NCI-H146 treated with DMSO at 0.1 percent for 48 hours (cell line): ENCODE measurements at regions not wholly inside any gene's neighbourhood (a gene's known extent, or its start where the extent isn't known, plus 50 kb on each side); places are given as distances from the start of the nearest gene placed in this dataset.
A peak's percentile ranks its signal among the peaks of the same experiment; 100 is the strongest.
"Not testable (repeated sequence)": the region's sequence is repeated elsewhere in the genome, so short reads cannot be mapped to it uniquely, and the experiment has no call there.

Experiments used
- DNase-seq: peaks from one replicate; lab custom pipeline; 2025; ENCODE audit not compliant: unreplicated experiment; lab: John Stamatoyannopoulos, UW

- no peak for DNase-seq
These were observed 563.9 kb downstream of the ADCYAP1 start for GRCh38 chr18:1468550-1468949.

- DNase-seq: no peak
These were observed 571.2 kb downstream of the ADCYAP1 start for GRCh38 chr18:1475867-1476266.

- no peak for DNase-seq
These were observed 575.6 kb downstream of the ADCYAP1 start for GRCh38 chr18:1480309-1480708.

- DNase-seq: no peak
These were observed 576.9 kb downstream of the ADCYAP1 start for GRCh38 chr18:1481577-1481976.

DNA sequence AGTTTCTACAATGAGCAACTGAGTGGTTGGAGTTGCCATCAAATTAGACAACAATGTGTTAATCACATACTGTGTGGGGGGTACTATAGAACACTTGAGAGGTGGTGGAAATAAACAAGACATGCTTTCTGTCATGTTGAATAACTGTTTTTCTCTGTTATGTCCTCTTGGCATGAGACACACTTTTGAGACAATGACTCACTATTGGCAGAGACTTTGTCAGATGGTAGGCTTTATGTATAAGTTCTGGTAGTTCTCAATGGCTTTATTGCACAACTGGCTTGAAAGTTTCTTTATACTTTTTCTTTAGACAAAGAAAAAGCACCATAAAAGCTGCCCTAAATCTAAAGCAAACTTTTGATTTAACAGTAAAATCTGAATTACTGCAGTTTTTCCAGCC lies 578.7 kb downstream of the ADCYAP1 start:
- DNase-seq: no peak

DNA sequence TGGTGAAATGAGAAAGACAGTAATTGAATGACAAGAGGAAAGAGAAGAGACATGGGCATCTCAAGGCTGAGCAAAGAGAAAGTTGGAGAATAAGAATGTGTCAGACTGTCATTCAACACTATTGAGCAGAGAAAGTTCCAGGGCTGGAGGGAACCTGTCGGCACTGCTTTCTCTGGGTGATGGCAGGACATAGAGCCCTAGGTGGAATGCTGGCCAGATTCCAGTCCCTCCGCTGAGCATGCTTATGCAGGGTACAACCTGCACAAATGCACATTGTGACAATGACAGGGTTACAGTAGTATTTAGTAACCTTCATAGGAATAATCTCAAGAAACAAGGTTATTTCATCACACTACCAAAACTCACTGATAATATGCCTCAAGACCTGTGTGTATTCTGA lies 582.8 kb downstream of the ADCYAP1 start:
- DNase-seq: no peak

GRCh38 chr18:1488394-1488793 lies 583.7 kb downstream of the ADCYAP1 start:
- DNase-seq: no peak

DNA sequence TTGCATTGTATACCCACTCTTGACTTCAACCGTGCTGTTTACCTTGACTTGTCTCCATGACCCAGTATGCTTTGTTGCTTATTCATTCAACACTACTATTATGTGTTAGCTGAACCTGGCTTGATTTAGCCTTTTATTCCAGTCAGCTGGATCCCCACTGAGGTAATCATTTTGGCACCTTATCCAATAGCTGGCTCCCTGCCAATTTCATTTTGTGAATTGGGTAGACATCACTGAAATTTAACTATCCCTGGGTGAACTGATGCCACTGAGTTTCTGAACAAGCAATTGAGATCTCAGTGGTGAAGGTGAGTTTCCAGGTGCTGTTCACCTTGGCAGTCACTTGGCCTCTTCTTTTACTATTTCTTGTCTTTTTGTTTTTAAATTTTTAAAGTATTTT lies 584.3 kb downstream of the ADCYAP1 start:
- DNase-seq: peak; percentile 97

DNA sequence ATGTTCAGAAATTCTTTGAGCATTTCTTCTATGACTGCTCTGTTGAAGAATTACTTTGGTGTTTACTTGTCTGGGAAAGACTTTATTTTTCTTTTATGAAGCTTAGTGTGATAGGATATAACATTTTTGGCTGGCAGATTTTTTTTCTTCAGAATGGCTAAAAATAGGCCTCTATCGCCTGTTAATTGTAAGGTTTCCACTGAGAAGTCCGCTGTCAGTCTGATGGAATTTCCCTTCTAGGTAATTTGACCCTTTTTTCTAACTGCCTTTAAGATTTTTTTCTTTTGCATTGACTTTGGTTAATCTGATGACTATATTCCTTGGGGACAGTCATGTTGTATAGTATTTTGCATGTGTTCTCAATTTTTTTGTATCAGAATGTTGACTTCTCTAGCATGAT lies 590.7 kb downstream of the ADCYAP1 start:
- no peak for DNase-seq

DNA sequence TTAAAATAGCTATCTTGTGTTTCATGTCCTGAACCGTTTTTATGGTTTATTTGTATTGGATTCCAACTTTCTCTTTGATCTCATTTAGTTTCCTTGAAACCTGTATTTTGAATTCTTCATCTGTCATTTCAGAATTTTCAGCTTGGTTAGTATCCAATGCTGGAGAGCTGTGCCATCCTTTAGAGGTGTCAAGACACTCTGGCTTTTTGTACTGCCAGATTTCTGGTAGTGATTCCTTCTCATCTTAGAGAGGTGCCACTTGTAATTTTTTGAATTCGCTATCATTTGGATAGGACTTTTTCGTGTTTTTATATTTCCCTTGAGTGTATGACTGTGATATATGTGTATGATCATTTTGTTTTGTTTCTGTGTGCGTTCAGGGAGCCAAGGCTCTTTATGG lies 591.4 kb downstream of the ADCYAP1 start:
- DNase-seq: no peak

GRCh38 chr18:1498216-1498615 lies 593.5 kb downstream of the ADCYAP1 start:
- no peak for DNase-seq

- peak; percentile 19 for DNase-seq
These were observed 594.6 kb downstream of the ADCYAP1 start for GRCh38 chr18:1499265-1499664.

DNA sequence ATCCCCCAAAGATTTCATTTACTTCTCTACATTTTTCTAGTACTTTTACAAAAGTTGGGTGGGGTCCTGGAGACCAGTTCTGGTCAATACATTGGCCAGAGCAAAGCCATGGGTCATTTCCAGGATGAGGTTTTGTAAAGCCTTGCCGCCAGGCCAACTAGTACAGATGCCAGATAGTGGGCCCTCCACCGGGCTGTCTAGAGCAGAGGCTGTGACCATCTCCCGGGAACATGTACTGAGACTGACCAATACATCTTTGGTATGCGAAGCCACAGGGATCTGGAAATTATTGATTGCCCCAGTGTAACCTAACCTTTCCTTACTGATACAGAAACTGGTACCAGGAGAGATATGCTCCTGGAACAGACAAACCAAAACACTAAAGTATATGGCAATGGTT lies 599.2 kb downstream of the ADCYAP1 start:
- no peak for DNase-seq

DNA sequence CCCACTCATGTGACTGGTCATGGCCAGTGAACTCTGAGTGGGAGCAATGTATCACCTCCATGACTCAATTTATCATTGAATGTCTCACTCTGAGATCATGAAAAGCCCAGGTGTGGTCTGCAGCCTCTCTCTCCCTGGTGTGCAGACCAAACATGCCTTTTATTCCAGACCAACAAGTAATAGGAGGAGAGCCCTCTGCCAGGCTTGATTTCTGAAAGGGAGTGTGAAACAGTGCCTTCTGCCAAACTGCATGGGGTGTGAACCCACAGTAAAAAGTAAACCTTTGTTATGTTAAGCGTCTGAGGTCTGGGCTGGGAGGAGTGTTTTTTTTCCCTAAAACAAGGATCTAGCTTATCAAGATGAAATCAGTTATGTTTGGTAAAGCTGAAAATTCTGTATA lies 601.2 kb downstream of the ADCYAP1 start:
- no peak for DNase-seq

DNA sequence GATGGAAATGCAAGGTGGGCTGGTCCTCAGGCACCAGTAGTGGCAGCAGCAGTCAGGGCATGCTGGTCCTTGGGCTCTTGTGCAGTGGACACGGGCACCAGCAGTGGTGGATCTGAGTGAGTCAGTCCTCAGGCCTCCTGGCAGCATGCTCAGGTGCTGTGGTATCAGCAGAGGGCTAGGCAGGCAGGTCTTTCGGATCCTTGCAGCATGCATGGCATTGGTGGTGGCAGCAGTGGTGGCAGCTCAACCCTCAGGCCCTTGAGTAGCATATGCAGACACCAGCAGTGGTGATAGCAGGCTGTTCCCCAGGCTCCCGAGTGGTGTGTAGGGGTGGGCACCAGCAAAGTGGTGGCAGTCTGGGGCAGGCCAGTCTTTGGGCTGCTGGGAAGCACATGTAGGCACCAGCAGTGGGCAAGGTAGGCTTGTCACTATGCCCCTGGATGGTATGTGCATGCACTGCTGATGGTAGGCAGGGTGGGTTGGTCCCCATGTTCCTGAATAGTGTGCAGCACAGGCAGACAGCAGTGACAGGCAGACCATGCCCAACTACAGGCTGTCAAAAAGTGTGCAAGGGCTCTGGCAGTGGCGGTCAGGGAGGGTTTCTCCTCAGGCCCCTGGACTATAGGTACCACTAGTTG lies 606.0 kb downstream of the ADCYAP1 start:
- DNase-seq: no peak

DNA sequence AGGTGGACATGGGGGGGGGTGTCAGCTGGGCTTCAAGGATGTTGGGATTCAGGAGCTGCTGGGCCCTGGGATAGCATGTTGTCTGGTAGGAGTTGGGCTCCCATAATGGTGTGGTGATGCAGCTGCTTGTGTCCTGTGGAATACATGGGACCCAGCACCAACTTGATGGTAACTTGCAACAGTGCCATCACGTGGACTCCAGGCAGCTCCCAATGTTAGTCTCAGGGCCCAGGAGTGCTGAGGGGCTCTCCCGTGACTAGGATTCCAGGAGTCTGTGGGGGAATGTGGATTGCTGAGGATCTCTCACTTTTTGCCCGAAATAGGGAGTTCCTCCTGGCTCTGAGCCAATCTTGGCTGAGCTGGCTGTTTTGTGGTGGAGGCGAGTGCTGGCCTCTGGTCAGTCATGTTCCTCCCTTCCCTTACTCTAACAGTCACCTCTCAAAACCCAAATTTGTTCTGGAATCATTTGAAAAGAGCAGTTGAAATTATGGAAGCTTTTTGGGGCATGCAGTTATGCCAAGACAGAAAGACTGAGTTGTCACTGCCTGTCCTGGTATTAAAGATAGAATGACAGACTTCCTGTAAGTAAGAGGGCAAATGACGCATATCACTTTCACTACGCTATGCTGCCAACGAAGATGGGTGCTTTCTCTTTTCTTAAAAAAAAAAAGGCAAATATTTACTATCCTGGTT lies 607.1 kb downstream of the ADCYAP1 start:
- no peak for DNase-seq

- DNase-seq: peak; percentile 16
These were observed 608.8 kb downstream of the ADCYAP1 start for GRCh38 chr18:1513519-1513918.

DNA sequence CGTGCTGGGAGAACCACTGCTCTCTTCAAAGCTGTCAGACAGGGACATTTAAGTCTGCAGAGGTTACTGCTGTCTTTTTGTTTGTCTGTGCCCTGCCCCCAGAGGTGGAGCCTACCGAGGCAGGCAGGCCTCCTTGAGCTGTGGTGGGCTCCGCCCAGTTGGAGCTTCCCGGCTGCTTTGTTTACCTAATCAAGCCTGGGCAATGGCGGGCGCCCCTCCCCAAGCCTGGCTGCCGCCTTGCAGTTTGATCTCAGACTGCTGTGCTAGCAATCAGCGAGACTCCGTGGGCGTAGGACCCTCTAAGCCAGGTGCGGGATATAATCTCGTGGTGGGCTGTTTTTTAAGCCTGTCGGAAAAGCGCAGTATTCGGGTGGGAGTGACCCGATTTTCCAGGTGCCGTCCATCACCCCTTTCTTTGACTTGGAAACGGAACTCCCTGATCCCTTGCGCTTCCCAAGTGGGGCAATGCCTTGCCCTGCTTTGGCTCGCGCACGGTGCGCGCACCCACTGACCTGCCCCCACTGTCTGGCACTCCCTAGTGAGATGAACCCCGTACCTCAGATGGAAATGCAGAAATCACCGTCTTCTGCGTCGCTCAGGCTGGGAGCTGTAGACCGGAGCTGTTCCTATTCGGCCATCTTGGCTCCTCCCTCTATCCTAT lies 617.0 kb downstream of the ADCYAP1 start:
- not testable (repeated sequence) for DNase-seq

DNA sequence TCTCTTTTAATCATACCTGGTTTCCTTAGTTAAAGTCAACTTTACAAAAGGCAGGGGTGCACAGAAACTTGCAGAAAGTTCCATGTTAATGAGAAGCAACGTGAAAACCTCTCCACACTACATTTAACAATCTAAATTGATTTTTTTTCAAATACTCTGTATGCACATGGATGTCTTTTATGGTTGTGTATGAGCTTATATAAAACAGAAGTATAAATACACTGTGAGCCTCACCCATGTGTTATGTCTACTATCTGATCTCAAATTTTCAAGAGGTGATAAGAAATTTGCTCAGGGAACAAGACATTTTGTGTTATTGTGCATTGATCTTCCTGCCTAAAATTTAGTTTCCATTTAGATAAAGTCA lies 617.6 kb downstream of the ADCYAP1 start:
- no peak for DNase-seq

DNA sequence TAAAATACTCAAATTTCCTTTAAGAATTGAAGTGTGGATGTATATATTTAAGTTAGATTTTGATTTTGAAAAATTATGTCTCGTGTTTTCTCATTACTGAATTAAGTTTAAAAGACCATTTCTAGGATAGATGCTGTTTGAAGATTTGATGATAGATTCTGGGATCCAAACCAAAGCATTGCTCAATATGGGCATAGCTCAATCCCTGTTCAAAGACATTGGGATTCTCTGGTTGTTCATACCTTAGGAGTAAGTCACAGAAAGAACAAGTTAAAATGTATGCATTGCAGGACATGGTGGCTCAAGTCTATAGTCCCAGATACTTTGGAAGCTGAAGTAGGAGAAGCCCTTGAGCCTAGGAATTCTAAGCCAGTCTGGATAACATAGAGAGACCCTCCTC lies 622.3 kb downstream of the ADCYAP1 start:
- DNase-seq: no peak

DNA sequence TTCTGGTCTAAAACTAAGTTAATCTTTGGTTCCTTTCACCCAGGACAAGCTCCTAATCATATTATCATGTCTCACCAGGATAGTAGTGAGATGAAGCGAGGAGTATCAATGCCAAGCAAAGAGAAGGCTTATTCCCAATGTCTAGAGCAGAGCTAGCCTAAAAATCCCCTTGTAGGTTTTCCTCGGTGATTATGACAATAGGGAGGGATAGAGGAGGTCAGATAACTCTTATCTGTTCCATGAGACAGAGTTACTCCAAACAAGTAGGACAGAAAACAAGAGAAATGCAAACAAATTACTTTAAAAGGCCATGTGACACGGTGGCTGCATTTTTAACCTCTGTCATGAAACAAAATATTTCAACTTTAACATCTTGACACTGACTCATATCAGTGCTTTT lies 623.1 kb downstream of the ADCYAP1 start:
- DNase-seq: no peak

DNA sequence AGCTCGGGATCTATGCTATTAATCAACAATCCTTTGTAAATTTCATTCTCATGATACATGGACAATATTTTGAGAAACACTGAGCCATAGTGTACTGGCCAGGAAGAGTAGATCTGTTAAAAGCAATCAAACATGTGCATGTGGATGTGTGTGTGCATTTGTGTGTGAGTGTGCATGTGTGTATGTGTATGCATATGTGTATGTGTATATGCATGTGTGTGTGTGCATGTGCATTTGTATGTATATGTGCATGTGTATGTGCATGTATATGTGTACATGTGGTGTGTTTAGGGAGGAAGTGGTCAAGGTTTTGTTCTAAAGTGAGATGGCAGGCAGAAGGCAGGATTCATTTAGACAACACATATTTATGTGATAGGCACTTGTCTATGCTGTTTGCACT lies 623.8 kb downstream of the ADCYAP1 start:
- DNase-seq: no peak
